Breast epithelium (tissue), 4 donors: ENCODE measurements at regions not wholly inside any gene's neighbourhood (a gene's known extent, or its start where the extent isn't known, plus 50 kb on each side); places are given as distances from the start of the nearest gene placed in this dataset.

Experiments
- DNase-seq, 2 donors: peaks; one replicate each; pipeline ENCODE4 v3.0.0-alpha.2; 2019; ENCODE audit warnings: low spot score in 2 of 2
- H3K27ac ChIP-seq, 2 donors: fragments of 200-600 bp; sonication (generic) in 1 of 2; one replicate each; pipeline ENCODE4 v1.5.1; 2016 to 2019; ENCODE audit warnings: mild to moderate bottlenecking in 1 of 2
- H3K27me3 ChIP-seq, 2 donors: fragments of 200-600 bp; sonication (generic) in 1 of 2; one replicate each; pipeline versions ENCODE4 v1.5.1 to v1.6.0; 2017 to 2019; ENCODE audit warnings: control low read depth in 1 of 2, mild to moderate bottlenecking in 1 of 2
- H3K36me3 ChIP-seq: fragments of 200-600 bp; one replicate; pipeline ENCODE4 v1.5.1; 2019
- H3K4me1 ChIP-seq, 2 donors: fragments of 200-600 bp; sonication (generic); one replicate each; pipeline ENCODE4 v1.5.1; 2016 to 2019; ENCODE audit warnings: control low read depth in 1 of 2
- H3K4me3 ChIP-seq, 3 donors: fragments of 200-600 bp; sonication (generic); 1 replicate in 2 of 3; 2 replicates in 1 of 3; pipeline ENCODE4 v1.5.1; 2016 to 2019; ENCODE audit warnings: mild to moderate bottlenecking in 3 of 3, moderate library complexity in 2 of 3
- H3K9me3 ChIP-seq, 2 donors: fragments of 200-600 bp; sonication (generic) in 1 of 2; one replicate each; pipeline ENCODE4 v1.5.1; 2016 to 2019; ENCODE audit warnings: control low read depth in 1 of 2
- CTCF ChIP-seq, 3 donors: fragments of 450-650 bp; IDR thresholded peaks; one replicate each; pipeline ENCODE4 v1.5.1; 2016 to 2017; ENCODE audit warnings: antibody characterized with exemption in 3 of 3, mild to moderate bottlenecking in 3 of 3, moderate library complexity in 3 of 3
- POLR2A ChIP-seq: fragments of 450-650 bp; IDR thresholded peaks from one replicate; pipeline ENCODE4 v1.6.1; 2016; ENCODE audit warnings: antibody characterized with exemption, mild to moderate bottlenecking, moderate library complexity
- POLR2AphosphoS5 ChIP-seq, 3 donors: sonication (generic); formaldehyde crosslinking; IDR thresholded peaks; one replicate each; pipeline ENCODE4 v1.6.1; 2017; ENCODE audit warnings: antibody characterized with exemption in 3 of 3
- intact Hi-C: fragments of 100-400 bp; cut with DNase I; formaldehyde crosslinking; loops from one replicate; pipeline ENCODE4 v1.15.1; 2023; ENCODE audit warnings: low total_unique reads

- no peak for DNase-seq
- intact Hi-C loops, result no loop called here
- TF ChIP-seq POLR2AphosphoS5 (IDR thresholded peaks at IDR 0.05) (no peak), CTCF (IDR thresholded peaks at IDR 0.05) (no peak), POLR2A (no peak)
- no peaks in the 10 kb centered on the region for H3K9me3 ChIP-seq
- no peaks in the 10 kb centered on the region for H3K36me3 ChIP-seq
- no peaks in the 10 kb centered on the region for H3K4me1 ChIP-seq
- H3K27me3 ChIP-seq, result no peaks in the 10 kb centered on the region
- H3K4me3 ChIP-seq, result no peak overlapping the region
- no peak overlapping the region for H3K27ac ChIP-seq
Measured at GRCh38 chr13:34654203-34654602, 287.9 kb upstream of the NBEA start.

GRCh38 chr13:34654647-34655046 lies 287.4 kb upstream of the NBEA start:
- intact Hi-C loops, result no loop called here

GRCh38 chr13:34655554-34655953 lies 286.5 kb upstream of the NBEA start:
- no peak for DNase-seq
- intact Hi-C loops, result no loop called here
- no peaks in the 10 kb centered on the region for H3K27me3 ChIP-seq

More at GRCh38 chr13:34654647-34655046, 287.4 kb upstream of the NBEA start:
- H3K27ac ChIP-seq, result no peak overlapping the region
- H3K9me3 ChIP-seq, result no peaks in the 10 kb centered on the region
- H3K4me3 ChIP-seq, result no peak overlapping the region
- H3K4me1 ChIP-seq, result no peaks in the 10 kb centered on the region
- DNase-seq, result no peak
- H3K36me3 ChIP-seq, result no peaks in the 10 kb centered on the region
- TF ChIP-seq POLR2AphosphoS5 (IDR thresholded peaks at IDR 0.05), result no peak
- no peak for TF ChIP-seq CTCF (IDR thresholded peaks at IDR 0.05)
- no peaks in the 10 kb centered on the region for H3K27me3 ChIP-seq

GRCh38 chr13:34657716-34658115 lies 284.4 kb upstream of the NBEA start:
- Histone ChIP-seq H3K4me3 (no peak overlapping the region), H3K27me3 (no peaks in the 10 kb centered on the region), H3K9me3 (no peaks in the 10 kb centered on the region), H3K27ac (no peak overlapping the region), H3K4me1 (no peaks in the 10 kb centered on the region), H3K36me3 (no peaks in the 10 kb centered on the region)
- intact Hi-C loops, result no loop called here
- no peak for TF ChIP-seq POLR2AphosphoS5 (IDR thresholded peaks at IDR 0.05)
- TF ChIP-seq POLR2A, result no peak
- no peak for TF ChIP-seq CTCF (IDR thresholded peaks at IDR 0.05)
- DNase-seq, result no peak

More at GRCh38 chr13:34655554-34655953, 286.5 kb upstream of the NBEA start:
- H3K4me1 ChIP-seq, result no peaks in the 10 kb centered on the region
- H3K36me3 ChIP-seq, result no peaks in the 10 kb centered on the region
- no peaks in the 10 kb centered on the region for H3K9me3 ChIP-seq
- TF ChIP-seq CTCF (IDR thresholded peaks at IDR 0.05) (no peak), POLR2AphosphoS5 (IDR thresholded peaks at IDR 0.05) (no peak), POLR2A (no peak)
- no peak overlapping the region for H3K27ac ChIP-seq
- H3K4me3 ChIP-seq, result no peak overlapping the region

- no peak for DNase-seq
- H3K4me3 ChIP-seq, result no peak overlapping the region
- H3K27ac ChIP-seq, result no peak overlapping the region
- H3K27me3 ChIP-seq, result no peaks in the 10 kb centered on the region
- no peaks in the 10 kb centered on the region for H3K9me3 ChIP-seq
- intact Hi-C loops, result no loop called here
- TF ChIP-seq CTCF (IDR thresholded peaks at IDR 0.05) (no peak), POLR2A (no peak), POLR2AphosphoS5 (IDR thresholded peaks at IDR 0.05) (no peak)
- no peaks in the 10 kb centered on the region for H3K4me1 ChIP-seq
- H3K36me3 ChIP-seq, result no peaks in the 10 kb centered on the region
Measured at GRCh38 chr13:34667286-34668218, 274.5 kb upstream of the NBEA start.
